Uterus (tissue), 2 donors: ENCODE measurements at regions not wholly inside any gene's neighbourhood (a gene's known extent, or its start where the extent isn't known, plus 50 kb on each side); places are given as distances from the start of the nearest gene placed in this dataset.

Experiments
- CTCF ChIP-seq, 4 experiments: fragments of 200-600 bp in 2 of 4; fragments of 450-650 bp in 2 of 4; sonication (generic) in 2 of 4; IDR thresholded peaks; one replicate each; pipeline ENCODE4 v1.5.1; 2016 to 2019; ENCODE audit warnings: antibody characterized with exemption in 4 of 4, mild to moderate bottlenecking in 2 of 4, moderate library complexity in 1 of 4
- POLR2A ChIP-seq, 2 donors: fragments of 450-650 bp; IDR thresholded peaks; one replicate each; pipeline ENCODE4 v1.6.1; 2016; ENCODE audit warnings: antibody characterized with exemption in 2 of 2, mild to moderate bottlenecking in 1 of 2, moderate library complexity in 1 of 2

GRCh38 chr7:68718097-68718551, 880.2 kb upstream of the AUTS2 start:
- TF ChIP-seq POLR2A (IDR thresholded peaks at IDR 0.05): no peak
- TF ChIP-seq CTCF (IDR thresholded peaks at IDR 0.05): no peak
